GM08714 (cell line): ENCODE measurements at regions not wholly inside any gene's neighbourhood (a gene's known extent, or its start where the extent isn't known, plus 50 kb on each side); places are given as distances from the start of the nearest gene placed in this dataset.
"Not testable (repeated sequence)": the region's sequence is repeated elsewhere in the genome, so short reads cannot be mapped to it uniquely, and the experiment has no call there.

Source experiments
- H3K4me3 ChIP-seq: fragments of 200-500 bp; sonication (Bioruptor generic); 2 replicates; pipeline ENCODE4 v1.5.1; 2014; ENCODE audit warnings: mild to moderate bottlenecking, low read length, inconsistent platforms
- ZNF274 ChIP-seq: IDR thresholded peaks from 2 replicates; pipeline ENCODE4 v1.6.1; 2012; ENCODE audit warnings: mild to moderate bottlenecking, low read depth, low read length

GRCh38 chr10:30560326-30560725, 69.2 kb downstream of the LYZL2 start:
- no peak overlapping the region for H3K4me3 ChIP-seq
- no peak for TF ChIP-seq ZNF274

- H3K4me3 ChIP-seq = no peak overlapping the region
- TF ChIP-seq ZNF274 = no peak
Measured at GRCh38 chr10:30559180-30559579, 70.4 kb downstream of the LYZL2 start.

- no peak for TF ChIP-seq ZNF274
Measured at GRCh38 chr10:30558411-30558810, 71.1 kb downstream of the LYZL2 start.

GRCh38 chr10:30557884-30558283, 71.7 kb downstream of the LYZL2 start:
- no peak for TF ChIP-seq ZNF274
- no peak overlapping the region for H3K4me3 ChIP-seq

More at GRCh38 chr10:30558411-30558810, 71.1 kb downstream of the LYZL2 start:
- H3K4me3 ChIP-seq = no peak overlapping the region

- H3K4me3 ChIP-seq = no peak overlapping the region
- no peak for TF ChIP-seq ZNF274
Measured at GRCh38 chr10:30556189-30556588, 73.4 kb downstream of the LYZL2 start.

- no peak overlapping the region for H3K4me3 ChIP-seq
- no peak for TF ChIP-seq ZNF274
Measured at GRCh38 chr10:30555465-30555864, 74.1 kb downstream of the LYZL2 start.

- no peak for TF ChIP-seq ZNF274
- no peak overlapping the region for H3K4me3 ChIP-seq
Measured at GRCh38 chr10:30554440-30554825, 75.1 kb downstream of the LYZL2 start.

- H3K4me3 ChIP-seq = no peak overlapping the region
- no peak for TF ChIP-seq ZNF274
Measured at GRCh38 chr10:30553626-30554439, 75.7 kb downstream of the LYZL2 start.

GRCh38 chr10:30553018-30553625, 76.4 kb downstream of the LYZL2 start:
- H3K4me3 ChIP-seq = no peak overlapping the region
- TF ChIP-seq ZNF274 = no peak

GRCh38 chr10:30550967-30551815, 78.4 kb downstream of the LYZL2 start:
- TF ChIP-seq ZNF274 = no peak
- H3K4me3 ChIP-seq = no peak overlapping the region

- H3K4me3 ChIP-seq = not testable (repeated sequence)
Measured at GRCh38 chr10:30549134-30549687, 80.3 kb downstream of the LYZL2 start.

GRCh38 chr10:30546511-30546910, 83.0 kb downstream of the LYZL2 start:
- no peak for TF ChIP-seq ZNF274
- H3K4me3 ChIP-seq = no peak overlapping the region

- TF ChIP-seq ZNF274 = no peak
- H3K4me3 ChIP-seq = no peak overlapping the region
Measured at GRCh38 chr10:30542895-30543288, 86.7 kb downstream of the LYZL2 start.
